ENCODE measurements at regions not wholly inside any gene's neighbourhood (a gene's known extent, or its start where the extent isn't known, plus 50 kb on each side); places are given as distances from the start of the nearest gene placed in this dataset.

GRCh38 chr4:170193496-170193895 lies 103.7 kb upstream of the AADAT start:
- Mint-ChIP-seq H3K4me3 (no peak overlapping the region), H3K36me3 (no peaks in the 10 kb centered on the region), H3K27me3 (ENCODE audit: low read depth in 2 of 2) (no peaks in the 10 kb centered on the region), H3K9me3 (peaks cover 2 to 6% of the 10 kb centered on the region in 2 donors), H3K27ac (no peak overlapping the region), H3K4me1 (no peaks in the 10 kb centered on the region)
- Histone ChIP-seq H3K27me3 (ENCODE audit: control insufficient read depth, insufficient read depth, low read length) (no peaks in the 10 kb centered on the region), H3K4me1 (ENCODE audit: control insufficient read depth, insufficient read depth, low read length) (no peaks in the 10 kb centered on the region), H3K36me3 (ENCODE audit: control insufficient read depth, insufficient read depth, low read length) (no peaks in the 10 kb centered on the region), H3K9me3 (ENCODE audit: control insufficient read depth, insufficient read depth, low read length) (no peaks in the 10 kb centered on the region), H3K4me3 (ENCODE audit: low read length) (no peak overlapping the region), H3K27ac (ENCODE audit: low read length) (no peak overlapping the region)
- intact Hi-C loops (cut with micrococcal nuclease), result no loop called here
- 85% methylated on average over 5 of the region's 6 CpGs for WGBS (ENCODE audit: insufficient coverage)
- TF ChIP-seq CTCF (IDR thresholded peaks at IDR 0.05), result no peak
- no peak for ATAC-seq
- no peak for DNase-seq

- intact Hi-C loops (cut with micrococcal nuclease), result no loop called here
- no peaks in the 10 kb centered on the region for H3K27me3 ChIP-seq (ENCODE audit: control insufficient read depth, insufficient read depth, low read length)
- Mint-ChIP-seq H3K4me3 (no peak overlapping the region), H3K36me3 (no peaks in the 10 kb centered on the region), H3K4me1 (no peaks in the 10 kb centered on the region), H3K9me3 (peaks cover 3 to 6% of the 10 kb centered on the region in 2 donors), H3K27ac (no peak overlapping the region), H3K27me3 (ENCODE audit: low read depth in 2 of 2) (peaks cover 0 to 2% of the 10 kb centered on the region in 2 donors)
- no peak overlapping the region for H3K27ac ChIP-seq (ENCODE audit: low read length)
- H3K9me3 ChIP-seq (ENCODE audit: control insufficient read depth, insufficient read depth, low read length), result no peaks in the 10 kb centered on the region
- H3K36me3 ChIP-seq (ENCODE audit: control insufficient read depth, insufficient read depth, low read length), result no peaks in the 10 kb centered on the region
- no peak overlapping the region for H3K4me3 ChIP-seq (ENCODE audit: low read length)
- no peaks in the 10 kb centered on the region for H3K4me1 ChIP-seq (ENCODE audit: control insufficient read depth, insufficient read depth, low read length)
- TF ChIP-seq CTCF (IDR thresholded peaks at IDR 0.05), result no peak
- ATAC-seq, result no peak
- DNase-seq, result no peak
- WGBS (ENCODE audit: insufficient coverage), result 100% methylated on average over 1 of the region's 1 CpG
Measured at GRCh38 chr4:170190265-170190664, 100.5 kb upstream of the AADAT start.

GRCh38 chr4:170170861-170171260 lies 81.1 kb upstream of the AADAT start:
- no peak overlapping the region for H3K27ac Mint-ChIP-seq
- no peaks in the 10 kb centered on the region for H3K27me3 Mint-ChIP-seq (ENCODE audit: low read depth in 2 of 2)
- Histone ChIP-seq H3K4me1 (ENCODE audit: control insufficient read depth, insufficient read depth, low read length) (no peaks in the 10 kb centered on the region), H3K9me3 (ENCODE audit: control insufficient read depth, insufficient read depth, low read length) (no peaks in the 10 kb centered on the region), H3K27me3 (ENCODE audit: control insufficient read depth, insufficient read depth, low read length) (no peaks in the 10 kb centered on the region), H3K4me3 (ENCODE audit: low read length) (no peak overlapping the region), H3K27ac (ENCODE audit: low read length) (no peak overlapping the region), H3K36me3 (ENCODE audit: control insufficient read depth, insufficient read depth, low read length) (no peaks in the 10 kb centered on the region)
- intact Hi-C loops (cut with micrococcal nuclease), result no loop called here
- no peak overlapping the region for H3K4me3 Mint-ChIP-seq
- H3K9me3 Mint-ChIP-seq, result peaks cover 0 to 5% of the 10 kb centered on the region in 2 donors
- H3K36me3 Mint-ChIP-seq, result no peaks in the 10 kb centered on the region
- no peak for ATAC-seq
- no peaks in the 10 kb centered on the region for H3K4me1 Mint-ChIP-seq
- no peak for DNase-seq
- TF ChIP-seq CTCF (IDR thresholded peaks at IDR 0.05), result no peak
- 86% methylated on average over 1 of the region's 1 CpG for WGBS (ENCODE audit: insufficient coverage)

GRCh38 chr4:170169699-170170098 lies 79.9 kb upstream of the AADAT start:
- H3K36me3 Mint-ChIP-seq, result no peaks in the 10 kb centered on the region
- H3K9me3 ChIP-seq (ENCODE audit: control insufficient read depth, insufficient read depth, low read length), result no peaks in the 10 kb centered on the region
- no peak overlapping the region for H3K4me3 ChIP-seq (ENCODE audit: low read length)
- 73% methylated on average over 3 of the region's 3 CpGs for WGBS (ENCODE audit: insufficient coverage)
- intact Hi-C loops (cut with micrococcal nuclease), result no loop called here
- no peak for TF ChIP-seq CTCF (IDR thresholded peaks at IDR 0.05)
- H3K27me3 Mint-ChIP-seq (ENCODE audit: low read depth in 2 of 2), result no peaks in the 10 kb centered on the region
- H3K27me3 ChIP-seq (ENCODE audit: control insufficient read depth, insufficient read depth, low read length), result no peaks in the 10 kb centered on the region
- peaks cover 0 to 5% of the 10 kb centered on the region in 2 donors for H3K9me3 Mint-ChIP-seq
- DNase-seq, result no peak
- H3K36me3 ChIP-seq (ENCODE audit: control insufficient read depth, insufficient read depth, low read length), result no peaks in the 10 kb centered on the region
- H3K4me1 ChIP-seq (ENCODE audit: control insufficient read depth, insufficient read depth, low read length), result no peaks in the 10 kb centered on the region
- no peak overlapping the region for H3K27ac ChIP-seq (ENCODE audit: low read length)
- no peak overlapping the region for H3K4me3 Mint-ChIP-seq
- no peak overlapping the region for H3K27ac Mint-ChIP-seq
- H3K4me1 Mint-ChIP-seq, result no peaks in the 10 kb centered on the region
- ATAC-seq, result no peak
